ENCODE measurements at regions not wholly inside any gene's neighbourhood (a gene's known extent, or its start where the extent isn't known, plus 50 kb on each side); places are given as distances from the start of the nearest gene placed in this dataset.
"Not testable (repeated sequence)": the region's sequence is repeated elsewhere in the genome, so short reads cannot be mapped to it uniquely, and the experiment has no call there.

DNA sequence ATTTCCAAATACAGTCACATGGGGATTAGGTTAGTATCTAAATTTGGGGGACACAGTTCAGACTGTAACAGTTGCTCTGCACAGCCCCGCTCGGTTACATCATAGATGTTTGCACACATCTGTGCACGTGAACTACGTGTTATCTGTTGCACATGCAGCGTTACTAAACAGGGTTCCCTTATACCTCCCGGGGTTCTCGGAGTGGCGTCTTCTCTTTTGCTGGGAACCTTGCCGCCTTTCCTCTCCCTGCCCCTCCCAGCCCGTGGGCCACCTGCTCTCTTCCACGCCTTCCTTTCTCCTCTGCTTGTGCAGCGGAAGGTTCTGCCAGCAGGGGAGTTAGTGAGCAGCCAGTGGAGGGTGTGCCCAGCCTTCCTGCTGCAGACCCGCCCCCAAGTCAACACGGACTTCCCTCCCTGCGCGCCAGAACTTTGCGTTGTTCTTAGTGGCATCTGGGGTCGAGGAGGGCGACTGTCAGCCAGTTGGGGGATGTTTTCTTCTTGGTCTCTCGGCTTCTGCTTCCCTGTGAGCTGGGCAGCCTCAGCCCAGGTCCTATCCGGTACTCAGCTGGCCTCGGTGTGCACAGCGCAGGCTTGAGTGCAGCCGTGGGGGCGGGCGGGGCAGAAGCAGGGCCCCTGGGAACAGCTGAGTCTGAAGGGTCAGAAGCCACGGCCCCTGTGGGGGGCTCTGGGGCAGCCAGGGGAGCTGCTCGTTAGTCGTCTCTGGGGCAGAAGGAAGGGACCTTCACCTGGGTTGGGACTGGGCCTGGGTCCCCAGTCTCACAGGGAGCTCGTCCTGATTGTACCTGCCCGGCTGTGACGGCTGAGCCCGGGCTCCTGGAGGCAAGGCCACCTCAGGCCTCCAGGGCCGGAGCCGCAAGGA is 146.7 kb downstream of the IGLL1 start:
- H3K9me3 ChIP-seq (ENCODE audit: control insufficient read depth in 4 of 4, insufficient read depth in 3 of 4, low read length in 3 of 4); H3K27ac ChIP-seq (ENCODE audit: low read depth in 1 of 2, low read length in 1 of 2); H3K4me1 ChIP-seq (ENCODE audit: control insufficient read depth in 5 of 5, insufficient read depth in 5 of 5, low read length in 5 of 5); H3K9ac ChIP-seq (ENCODE audit: insufficient read depth in 1 of 2, low read length in 2 of 2); H3K36me3 ChIP-seq (ENCODE audit: control insufficient read depth in 4 of 4, insufficient read depth in 4 of 4, low read length in 4 of 4); H3K4me3 ChIP-seq; H3K27me3 ChIP-seq (ENCODE audit: control insufficient read depth in 3 of 3, insufficient read depth in 3 of 3, low read length in 2 of 3): not testable (repeated sequence)
- WGBS, 2 donors: 19 to 23% methylated on average over 28 to 34 of the region's 35 CpGs
- DNase-seq: peak; percentile 51 to 69 (median 66)
- ATAC-seq (ENCODE audit: insufficient read depth, low FRiP score): peak; percentile 63
- TF ChIP-seq, protein P1, sequence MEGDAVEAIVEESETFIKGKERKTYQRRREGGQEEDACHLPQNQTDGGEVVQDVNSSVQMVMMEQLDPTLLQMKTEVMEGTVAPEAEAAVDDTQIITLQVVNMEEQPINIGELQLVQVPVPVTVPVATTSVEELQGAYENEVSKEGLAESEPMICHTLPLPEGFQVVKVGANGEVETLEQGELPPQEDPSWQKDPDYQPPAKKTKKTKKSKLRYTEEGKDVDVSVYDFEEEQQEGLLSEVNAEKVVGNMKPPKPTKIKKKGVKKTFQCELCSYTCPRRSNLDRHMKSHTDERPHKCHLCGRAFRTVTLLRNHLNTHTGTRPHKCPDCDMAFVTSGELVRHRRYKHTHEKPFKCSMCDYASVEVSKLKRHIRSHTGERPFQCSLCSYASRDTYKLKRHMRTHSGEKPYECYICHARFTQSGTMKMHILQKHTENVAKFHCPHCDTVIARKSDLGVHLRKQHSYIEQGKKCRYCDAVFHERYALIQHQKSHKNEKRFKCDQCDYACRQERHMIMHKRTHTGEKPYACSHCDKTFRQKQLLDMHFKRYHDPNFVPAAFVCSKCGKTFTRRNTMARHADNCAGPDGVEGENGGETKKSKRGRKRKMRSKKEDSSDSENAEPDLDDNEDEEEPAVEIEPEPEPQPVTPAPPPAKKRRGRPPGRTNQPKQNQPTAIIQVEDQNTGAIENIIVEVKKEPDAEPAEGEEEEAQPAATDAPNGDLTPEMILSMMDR (IDR thresholded peaks at IDR 0.05; ENCODE audit: control extremely low read depth, extremely low read depth): peak; percentile 18

DNA sequence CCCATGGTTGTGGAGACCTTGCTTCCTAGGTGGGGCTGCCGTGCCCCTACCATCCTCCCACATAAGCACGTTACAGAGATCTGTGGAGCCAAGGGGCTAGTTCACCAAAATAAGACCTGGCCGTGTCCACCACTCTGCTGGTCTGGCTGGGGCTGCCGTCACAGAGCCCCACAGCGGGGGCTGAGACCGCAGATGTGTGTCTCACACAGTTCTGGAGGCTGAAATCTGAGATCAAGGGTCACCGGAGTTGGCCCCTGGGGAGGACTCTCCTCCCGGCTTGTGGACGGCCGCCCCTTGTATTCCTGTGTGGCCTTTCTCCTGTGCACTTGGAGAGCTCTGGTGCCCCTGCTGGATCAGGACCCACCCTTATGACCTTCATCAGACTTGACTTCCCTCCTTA is 147.4 kb downstream of the IGLL1 start:
- H3K27ac ChIP-seq (ENCODE audit: low read depth in 1 of 2, low read length in 1 of 2); H3K9me3 ChIP-seq (ENCODE audit: control insufficient read depth in 4 of 4, insufficient read depth in 3 of 4, low read length in 3 of 4); H3K36me3 ChIP-seq (ENCODE audit: control insufficient read depth in 4 of 4, insufficient read depth in 4 of 4, low read length in 4 of 4); H3K4me1 ChIP-seq (ENCODE audit: control insufficient read depth in 5 of 5, insufficient read depth in 5 of 5, low read length in 5 of 5); H3K9ac ChIP-seq (ENCODE audit: insufficient read depth in 1 of 2, low read length in 2 of 2); H3K4me3 ChIP-seq; ATAC-seq (ENCODE audit: insufficient read depth, low FRiP score); H3K27me3 ChIP-seq (ENCODE audit: control insufficient read depth in 3 of 3, insufficient read depth in 3 of 3, low read length in 2 of 3); DNase-seq: not testable (repeated sequence)
- 77 to 91% methylated on average over 10 of the region's 10 CpGs for WGBS, 2 donors

DNA sequence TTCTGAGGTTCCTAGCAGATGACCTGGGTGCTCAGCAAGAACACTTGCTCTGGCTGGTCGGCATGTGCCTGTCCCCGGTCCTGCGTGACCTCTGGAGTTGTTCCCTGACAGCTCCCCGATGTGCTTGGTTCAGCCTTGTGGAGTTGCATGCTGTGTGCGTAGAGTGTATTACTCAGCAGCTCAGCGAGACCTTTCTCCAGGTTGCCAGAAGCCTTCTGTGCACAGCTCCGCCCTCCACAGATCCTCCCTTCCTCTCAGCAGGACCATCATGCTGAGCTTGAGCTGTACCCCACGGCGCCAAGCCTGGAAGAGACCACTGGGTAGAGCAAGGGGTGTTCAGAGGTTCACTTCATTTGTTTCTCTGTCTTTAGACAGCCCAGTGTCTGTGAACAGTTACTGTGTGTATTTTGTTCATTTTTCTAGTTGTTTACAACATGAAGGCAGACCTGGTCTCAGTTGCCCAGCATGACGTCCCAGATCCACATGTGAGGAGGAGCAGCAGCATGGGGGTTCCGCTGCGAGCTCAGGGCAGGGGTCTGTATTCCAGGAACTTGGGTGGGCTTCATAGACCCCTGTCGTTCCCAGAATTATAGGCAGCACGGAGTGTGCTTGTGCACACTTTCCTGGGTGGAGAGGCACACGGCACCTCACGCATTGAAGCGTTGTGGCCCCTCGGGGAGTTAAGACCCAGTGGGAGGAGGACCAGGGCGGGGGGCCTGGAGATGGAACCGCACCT is 148.6 kb downstream of the IGLL1 start:
- Histone ChIP-seq H3K4me1 (ENCODE audit: control insufficient read depth in 5 of 5, insufficient read depth in 5 of 5, low read length in 5 of 5) (peaks cover 0 to 2% (median 0%) of the 10 kb centered on the region in 5 donors), H3K27me3 (ENCODE audit: control insufficient read depth in 3 of 3, insufficient read depth in 3 of 3, low read length in 2 of 3) (no peaks in the 10 kb centered on the region), H3K4me3 (no peak overlapping the region), H3K27ac (ENCODE audit: low read depth in 1 of 2, low read length in 1 of 2) (no peak overlapping the region), H3K9ac (ENCODE audit: insufficient read depth in 1 of 2, low read length in 2 of 2) (no peak overlapping the region), H3K9me3 (ENCODE audit: control insufficient read depth in 4 of 4, insufficient read depth in 3 of 4, low read length in 3 of 4) (peaks cover 0 to 4% (median 1%) of the 10 kb centered on the region in 4 donors), H3K36me3 (ENCODE audit: control insufficient read depth in 4 of 4, insufficient read depth in 4 of 4, low read length in 4 of 4) (no peaks in the 10 kb centered on the region)
- TF ChIP-seq, protein P1 (IDR thresholded peaks at IDR 0.05; ENCODE audit: control extremely low read depth, extremely low read depth): no peak
- WGBS, 2 donors: 82 to 88% methylated on average over 20 of the region's 20 CpGs
- ATAC-seq (ENCODE audit: insufficient read depth, low FRiP score) (no peak), DNase-seq (no peak)

- 82 to 91% methylated on average over 5 of the region's 5 CpGs for WGBS, 2 donors
- ATAC-seq (ENCODE audit: insufficient read depth, low FRiP score); H3K27me3 ChIP-seq (ENCODE audit: control insufficient read depth in 3 of 3, insufficient read depth in 3 of 3, low read length in 2 of 3); H3K27ac ChIP-seq (ENCODE audit: low read depth in 1 of 2, low read length in 1 of 2); DNase-seq; H3K9ac ChIP-seq (ENCODE audit: insufficient read depth in 1 of 2, low read length in 2 of 2); H3K9me3 ChIP-seq (ENCODE audit: control insufficient read depth in 4 of 4, insufficient read depth in 3 of 4, low read length in 3 of 4); H3K4me1 ChIP-seq (ENCODE audit: control insufficient read depth in 5 of 5, insufficient read depth in 5 of 5, low read length in 5 of 5); H3K4me3 ChIP-seq; H3K36me3 ChIP-seq (ENCODE audit: control insufficient read depth in 4 of 4, insufficient read depth in 4 of 4, low read length in 4 of 4): not testable (repeated sequence)
Measured at GRCh38 chr22:23424551-23425068, 155.5 kb downstream of the IGLL1 start.

Measured in lung (tissue), 11 donors.